Loucy (cell line): ENCODE measurements at regions not wholly inside any gene's neighbourhood (a gene's known extent, or its start where the extent isn't known, plus 50 kb on each side); places are given as distances from the start of the nearest gene placed in this dataset.

Source experiments
- H2AFZ ChIP-seq: fragments of 200-600 bp; sonication (generic); 2 replicates; pipeline ENCODE4 v1.6.0; 2016; ENCODE audit warnings: antibody characterized with exemption, mild to moderate bottlenecking, low read length, moderate library complexity
- H3F3A ChIP-seq: fragments of 200-600 bp; 2 replicates; pipeline ENCODE4 v1.6.0; 2016; ENCODE audit warnings: antibody characterized with exemption, low read depth, mild to moderate bottlenecking
- H3K27me3 ChIP-seq: fragments of 200-600 bp; sonication (generic); 2 replicates; pipeline ENCODE4 v1.6.1; 2014; ENCODE audit warnings: low read length, mild to moderate bottlenecking; ENCODE audit not compliant: insufficient read depth, poor library complexity, severe bottlenecking
- H3K36me3 ChIP-seq: fragments of 200-600 bp; sonication (generic); 2 replicates; pipeline ENCODE4 v1.6.1; 2016; ENCODE audit warnings: low read length; ENCODE audit not compliant: insufficient read depth
- H3K4me1 ChIP-seq: fragments of 200-600 bp; sonication (generic); 2 replicates; pipeline ENCODE4 v1.5.1; 2014; ENCODE audit warnings: low read length, mild to moderate bottlenecking; ENCODE audit not compliant: insufficient read depth, poor library complexity, severe bottlenecking
- H3K4me2 ChIP-seq: fragments of 200-600 bp; sonication (generic); 2 replicates; pipeline ENCODE4 v1.6.0; 2014; ENCODE audit warnings: antibody characterized with exemption, low read length, low read depth, mild to moderate bottlenecking; ENCODE audit not compliant: poor library complexity, severe bottlenecking
- H3K4me3 ChIP-seq: fragments of 200-600 bp; sonication (generic); 2 replicates; pipeline ENCODE4 v1.5.1; 2014; ENCODE audit warnings: low read length, mild to moderate bottlenecking, mixed read lengths; ENCODE audit not compliant: poor library complexity, severe bottlenecking
- H3K79me2 ChIP-seq: fragments of 200-600 bp; sonication (generic); 2 replicates; pipeline ENCODE4 v1.6.1; 2014; ENCODE audit warnings: low read length; ENCODE audit not compliant: insufficient read depth
- H3K9ac ChIP-seq: fragments of 200-600 bp; sonication (generic); 2 replicates; pipeline ENCODE4 v1.6.0; 2014; ENCODE audit warnings: mild to moderate bottlenecking, low read depth, low read length, moderate library complexity; ENCODE audit not compliant: poor library complexity, severe bottlenecking
- H3K9me2 ChIP-seq: fragments of 200-600 bp; sonication (generic); replicated peaks from 2 replicates; pipeline ENCODE4 v1.6.1; 2016; ENCODE audit warnings: low read depth, low read length, mixed read lengths
- H3K9me3 ChIP-seq: fragments of 200-600 bp; sonication (generic); 2 replicates; pipeline ENCODE4 v1.6.1; 2014; ENCODE audit warnings: mild to moderate bottlenecking, antibody characterized with exemption, low read length, low read depth; ENCODE audit not compliant: insufficient read depth
- H4K20me1 ChIP-seq: fragments of 200-600 bp; sonication (generic); 2 replicates; pipeline ENCODE4 v1.6.0; 2014; ENCODE audit warnings: antibody characterized with exemption, low read length, mild to moderate bottlenecking; ENCODE audit not compliant: insufficient read depth, poor library complexity, severe bottlenecking
- EZH2phosphoT487 ChIP-seq: fragments of 200-600 bp; IDR thresholded peaks from 2 replicates; pipeline ENCODE4 v1.6.1; 2018; ENCODE audit warnings: antibody characterized with exemption, mild to moderate bottlenecking, moderate library complexity, borderline replicate concordance
- TF ChIP-seq, protein P1 (sequence below): fragments of 200-600 bp; sonication (generic); conservative IDR thresholded peaks from 2 replicates; pipeline ENCODE4 v1.5.1; 2014; ENCODE audit warnings: mild to moderate bottlenecking, antibody characterized with exemption, low read length

DNA sequence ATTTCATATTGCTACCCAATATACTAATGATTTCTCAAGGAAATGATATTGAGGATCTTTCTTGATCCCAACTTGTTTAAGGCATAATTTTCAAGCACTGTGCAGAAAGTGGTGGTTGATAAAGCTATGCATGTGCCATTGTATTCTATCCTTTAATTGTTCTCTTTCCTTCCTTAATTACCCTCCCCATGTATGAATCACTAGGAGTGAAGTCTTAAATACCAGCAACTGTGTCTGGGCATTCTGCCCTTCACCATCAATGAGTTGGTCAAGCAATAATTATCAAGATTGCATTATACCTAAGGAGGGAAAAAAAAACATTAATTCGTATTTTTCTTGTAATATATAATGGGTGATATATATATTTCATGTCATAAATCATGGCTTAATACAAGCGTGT is 111.8 kb upstream of the FRMPD4 start:
- H3K4me2 ChIP-seq = no peak overlapping the region
- no peaks in the 10 kb centered on the region for H3K9me2 ChIP-seq
- H3K4me1 ChIP-seq = no peaks in the 10 kb centered on the region
- no peaks in the 10 kb centered on the region for H3F3A ChIP-seq
- H3K27me3 ChIP-seq = no peaks in the 10 kb centered on the region
- no peak overlapping the region for H2AFZ ChIP-seq
- no peak for TF ChIP-seq EZH2phosphoT487
- TF ChIP-seq, protein P1, sequence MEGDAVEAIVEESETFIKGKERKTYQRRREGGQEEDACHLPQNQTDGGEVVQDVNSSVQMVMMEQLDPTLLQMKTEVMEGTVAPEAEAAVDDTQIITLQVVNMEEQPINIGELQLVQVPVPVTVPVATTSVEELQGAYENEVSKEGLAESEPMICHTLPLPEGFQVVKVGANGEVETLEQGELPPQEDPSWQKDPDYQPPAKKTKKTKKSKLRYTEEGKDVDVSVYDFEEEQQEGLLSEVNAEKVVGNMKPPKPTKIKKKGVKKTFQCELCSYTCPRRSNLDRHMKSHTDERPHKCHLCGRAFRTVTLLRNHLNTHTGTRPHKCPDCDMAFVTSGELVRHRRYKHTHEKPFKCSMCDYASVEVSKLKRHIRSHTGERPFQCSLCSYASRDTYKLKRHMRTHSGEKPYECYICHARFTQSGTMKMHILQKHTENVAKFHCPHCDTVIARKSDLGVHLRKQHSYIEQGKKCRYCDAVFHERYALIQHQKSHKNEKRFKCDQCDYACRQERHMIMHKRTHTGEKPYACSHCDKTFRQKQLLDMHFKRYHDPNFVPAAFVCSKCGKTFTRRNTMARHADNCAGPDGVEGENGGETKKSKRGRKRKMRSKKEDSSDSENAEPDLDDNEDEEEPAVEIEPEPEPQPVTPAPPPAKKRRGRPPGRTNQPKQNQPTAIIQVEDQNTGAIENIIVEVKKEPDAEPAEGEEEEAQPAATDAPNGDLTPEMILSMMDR = no peak
- no peaks in the 10 kb centered on the region for H3K9me3 ChIP-seq
- H3K36me3 ChIP-seq = no peaks in the 10 kb centered on the region
- H3K9ac ChIP-seq = no peak overlapping the region
- H3K79me2 ChIP-seq = no peaks in the 10 kb centered on the region
- H4K20me1 ChIP-seq = no peaks in the 10 kb centered on the region
- no peak overlapping the region for H3K4me3 ChIP-seq

DNA sequence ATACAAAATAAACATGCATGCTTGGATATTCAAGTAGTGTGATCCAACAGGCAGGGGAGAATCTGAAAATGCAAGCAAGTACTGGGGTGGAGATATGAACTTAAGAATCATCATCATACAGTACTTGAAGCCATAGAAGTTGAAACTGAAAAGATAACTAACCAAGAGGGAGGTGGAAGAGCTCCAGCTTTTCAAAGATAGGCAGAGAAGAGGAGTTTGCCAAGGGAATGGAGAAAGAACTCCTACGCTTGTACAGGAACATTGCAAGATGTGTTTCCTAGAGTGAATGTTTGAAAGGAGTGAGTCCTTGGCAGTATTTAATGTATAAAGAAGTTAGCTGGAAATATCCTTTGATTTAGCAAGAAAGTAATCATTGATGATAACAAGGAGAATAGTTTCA is 106.2 kb upstream of the FRMPD4 start:
- Histone ChIP-seq H4K20me1 (no peaks in the 10 kb centered on the region), H3K4me2 (no peak overlapping the region), H3K79me2 (no peaks in the 10 kb centered on the region), H3K9me3 (no peaks in the 10 kb centered on the region), H3K4me1 (no peaks in the 10 kb centered on the region), H3K9me2 (no peaks in the 10 kb centered on the region), H2AFZ (no peak overlapping the region), H3K9ac (no peak overlapping the region), H3K36me3 (no peaks in the 10 kb centered on the region), H3K4me3 (no peak overlapping the region), H3K27me3 (no peaks in the 10 kb centered on the region), H3F3A (no peaks in the 10 kb centered on the region)
- TF ChIP-seq, protein P1 = no peak
- no peak for TF ChIP-seq EZH2phosphoT487

DNA sequence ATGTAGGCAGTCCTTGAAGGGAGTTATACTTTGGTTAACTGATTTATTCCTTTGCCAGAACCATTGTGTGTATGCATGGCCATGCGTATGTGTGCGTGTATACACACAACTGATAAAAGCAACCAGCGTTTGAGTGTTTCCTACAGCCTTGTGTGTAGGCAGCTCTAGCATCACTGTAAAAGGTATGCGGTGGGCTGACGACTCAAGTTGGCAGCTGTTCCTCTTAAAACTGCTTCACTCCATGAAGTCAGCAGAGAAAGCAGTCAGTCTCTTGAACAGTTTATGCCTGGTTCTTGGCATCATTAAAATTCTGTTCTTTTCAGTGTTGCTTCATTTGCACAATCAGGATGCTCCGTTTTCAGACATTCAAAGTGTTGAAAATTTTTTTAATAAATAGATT is 103.5 kb upstream of the FRMPD4 start:
- Histone ChIP-seq H3K27me3 (no peaks in the 10 kb centered on the region), H3K4me2 (no peak overlapping the region), H3K9ac (no peak overlapping the region), H4K20me1 (no peaks in the 10 kb centered on the region), H3K4me1 (no peaks in the 10 kb centered on the region), H3K9me3 (no peaks in the 10 kb centered on the region), H3K4me3 (no peak overlapping the region), H3K9me2 (no peaks in the 10 kb centered on the region), H3K79me2 (no peaks in the 10 kb centered on the region), H3K36me3 (no peaks in the 10 kb centered on the region), H2AFZ (no peak overlapping the region), H3F3A (no peaks in the 10 kb centered on the region)
- no peak for TF ChIP-seq EZH2phosphoT487
- TF ChIP-seq, protein P1 = no peak
